ENCODE measurements at regions not wholly inside any gene's neighbourhood (a gene's known extent, or its start where the extent isn't known, plus 50 kb on each side); places are given as distances from the start of the nearest gene placed in this dataset.

- TF ChIP-seq CTCF (IDR thresholded peaks at IDR 0.05): no peak
- TF ChIP-seq ZFX (IDR thresholded peaks at IDR 0.05; ENCODE audit: borderline replicate concordance): no peak
Measured at GRCh38 chr5:173712609-173713175, 96.2 kb upstream of the BOD1 start.
